Neural progenitor cell (in vitro differentiated cells): ENCODE measurements at regions not wholly inside any gene's neighbourhood (a gene's known extent, or its start where the extent isn't known, plus 50 kb on each side); places are given as distances from the start of the nearest gene placed in this dataset.

Experiments
- EZH2 ChIP-seq: fragments of 200-600 bp; sonication (generic); IDR thresholded peaks from 2 replicates; pipeline ENCODE4 v1.6.1; 2017; ENCODE audit warnings: antibody characterized with exemption, mild to moderate bottlenecking, moderate library complexity
- EZH2phosphoT487 ChIP-seq: fragments of 200-600 bp; sonication (generic); IDR thresholded peaks from 2 replicates; pipeline ENCODE4 v1.6.1; 2017; ENCODE audit warnings: antibody characterized with exemption
- TF ChIP-seq, protein P1 (sequence below): fragments of 200-600 bp; sonication (generic); IDR thresholded peaks from 2 replicates; pipeline ENCODE4 v1.5.1; 2017; ENCODE audit warnings: antibody characterized with exemption, mild to moderate bottlenecking

GRCh38 chr2:208618220-208618619 lies 211.6 kb downstream of the PTH2R start:
- TF ChIP-seq, protein P1, sequence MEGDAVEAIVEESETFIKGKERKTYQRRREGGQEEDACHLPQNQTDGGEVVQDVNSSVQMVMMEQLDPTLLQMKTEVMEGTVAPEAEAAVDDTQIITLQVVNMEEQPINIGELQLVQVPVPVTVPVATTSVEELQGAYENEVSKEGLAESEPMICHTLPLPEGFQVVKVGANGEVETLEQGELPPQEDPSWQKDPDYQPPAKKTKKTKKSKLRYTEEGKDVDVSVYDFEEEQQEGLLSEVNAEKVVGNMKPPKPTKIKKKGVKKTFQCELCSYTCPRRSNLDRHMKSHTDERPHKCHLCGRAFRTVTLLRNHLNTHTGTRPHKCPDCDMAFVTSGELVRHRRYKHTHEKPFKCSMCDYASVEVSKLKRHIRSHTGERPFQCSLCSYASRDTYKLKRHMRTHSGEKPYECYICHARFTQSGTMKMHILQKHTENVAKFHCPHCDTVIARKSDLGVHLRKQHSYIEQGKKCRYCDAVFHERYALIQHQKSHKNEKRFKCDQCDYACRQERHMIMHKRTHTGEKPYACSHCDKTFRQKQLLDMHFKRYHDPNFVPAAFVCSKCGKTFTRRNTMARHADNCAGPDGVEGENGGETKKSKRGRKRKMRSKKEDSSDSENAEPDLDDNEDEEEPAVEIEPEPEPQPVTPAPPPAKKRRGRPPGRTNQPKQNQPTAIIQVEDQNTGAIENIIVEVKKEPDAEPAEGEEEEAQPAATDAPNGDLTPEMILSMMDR: no peak
- no peak for TF ChIP-seq EZH2
- no peak for TF ChIP-seq EZH2phosphoT487
